Activated T-cell treated with anti-CD3 and anti-CD28 coated beads, Interleukin-2, amount 50 U/mL, for 24 hours (primary cell): ENCODE measurements at regions not wholly inside any gene's neighbourhood (a gene's known extent, or its start where the extent isn't known, plus 50 kb on each side); places are given as distances from the start of the nearest gene placed in this dataset.

Experiments used
- DNase-seq: peaks from one replicate; pipeline ENCODE4 v3.0.0-alpha.2; 2020
- H3K27ac Mint-ChIP-seq: 2 replicates; pipeline ENCODE4 v1.8.0; 2020; ENCODE audit warnings: mild to moderate bottlenecking, mixed read lengths
- H3K27me3 Mint-ChIP-seq: 2 replicates; pipeline ENCODE4 v1.8.0; 2020; ENCODE audit warnings: mixed read lengths
- H3K36me3 Mint-ChIP-seq: 2 replicates; pipeline ENCODE4 v1.8.0; 2020; ENCODE audit warnings: low read depth, mixed read lengths
- H3K4me1 Mint-ChIP-seq: 2 replicates; pipeline ENCODE4 v1.8.0; 2020; ENCODE audit warnings: low read depth, mixed read lengths
- H3K4me3 Mint-ChIP-seq: 2 replicates; pipeline ENCODE4 v1.8.0; 2020; ENCODE audit warnings: mild to moderate bottlenecking, moderate library complexity, mixed read lengths
- H3K9me3 Mint-ChIP-seq: 2 replicates; pipeline ENCODE4 v1.8.0; 2020; ENCODE audit warnings: mixed read lengths

DNA sequence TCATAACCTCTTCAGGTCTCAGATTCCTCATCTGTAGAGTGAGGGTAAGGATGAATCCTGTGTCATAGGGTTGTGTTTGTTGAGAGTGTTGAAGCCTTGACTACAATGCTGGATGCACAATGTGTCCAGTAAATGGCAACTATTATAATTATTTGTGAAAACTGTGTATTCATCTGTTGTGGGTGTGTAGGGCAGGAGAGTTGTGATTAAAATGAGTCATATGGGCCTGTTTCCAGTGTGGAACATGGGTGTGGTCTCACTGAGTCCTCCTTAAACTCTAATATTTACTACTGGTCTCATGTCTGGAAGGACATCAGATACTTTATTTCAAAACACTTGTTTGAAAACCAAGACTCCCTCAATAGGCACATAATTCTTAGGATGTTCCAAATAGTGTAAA, 208.5 kb upstream of the CASK start:
- no peak for DNase-seq
- Mint-ChIP-seq H3K4me3 (no peak overlapping the region), H3K27ac (no peak overlapping the region), H3K36me3 (no peaks in the 10 kb centered on the region), H3K4me1 (peaks cover 32% of the 10 kb centered on the region), H3K27me3 (peaks cover 19% of the 10 kb centered on the region), H3K9me3 (peaks cover under 1% of the 10 kb centered on the region)

DNA sequence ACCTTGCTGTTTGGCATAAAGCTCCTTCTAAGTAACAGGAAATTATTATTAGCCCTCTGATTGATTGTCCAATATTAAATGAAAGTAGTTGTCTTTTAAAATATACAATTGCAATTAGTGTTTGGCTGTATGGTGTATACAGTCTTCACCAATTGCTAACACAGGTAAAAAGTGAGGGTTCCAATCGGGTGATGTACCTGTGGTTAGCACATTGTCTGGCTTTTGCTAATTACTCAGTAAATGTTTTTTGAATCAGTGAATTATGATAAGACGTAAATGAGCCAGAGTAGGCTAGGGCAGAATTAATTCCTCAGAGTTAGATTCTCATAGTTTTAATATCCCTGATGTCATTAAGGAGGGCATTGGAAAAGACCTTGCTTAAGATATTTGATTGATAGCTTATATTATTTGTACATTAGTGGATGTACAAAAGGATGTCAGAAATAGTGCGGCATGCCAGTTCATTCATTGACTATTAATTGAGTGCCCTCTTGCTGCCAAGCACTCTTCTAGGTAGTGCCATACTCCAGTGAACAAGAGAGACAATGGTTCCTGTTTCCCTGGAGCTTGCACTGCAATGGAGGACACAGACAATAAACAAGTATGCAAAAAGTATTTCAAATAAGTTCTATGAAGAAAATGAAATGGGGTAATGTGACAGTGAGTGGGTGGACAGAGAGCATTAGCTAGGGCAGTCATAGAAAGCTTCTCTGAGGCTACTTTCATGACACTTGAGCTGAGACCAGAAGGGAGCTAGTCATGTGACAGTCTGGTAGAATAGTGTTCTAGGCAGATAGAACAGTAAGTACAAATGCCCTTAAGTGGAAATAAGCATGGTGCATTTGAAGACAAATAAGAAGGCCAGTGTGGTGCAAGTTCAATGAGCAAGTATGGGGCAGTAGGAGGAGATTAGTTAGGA, 205.9 kb upstream of the CASK start:
- no peak for DNase-seq
- Mint-ChIP-seq H3K4me3 (no peak overlapping the region), H3K27me3 (peaks cover 21% of the 10 kb centered on the region), H3K27ac (no peak overlapping the region), H3K9me3 (no peaks in the 10 kb centered on the region), H3K36me3 (no peaks in the 10 kb centered on the region), H3K4me1 (peaks cover 40% of the 10 kb centered on the region)

DNA sequence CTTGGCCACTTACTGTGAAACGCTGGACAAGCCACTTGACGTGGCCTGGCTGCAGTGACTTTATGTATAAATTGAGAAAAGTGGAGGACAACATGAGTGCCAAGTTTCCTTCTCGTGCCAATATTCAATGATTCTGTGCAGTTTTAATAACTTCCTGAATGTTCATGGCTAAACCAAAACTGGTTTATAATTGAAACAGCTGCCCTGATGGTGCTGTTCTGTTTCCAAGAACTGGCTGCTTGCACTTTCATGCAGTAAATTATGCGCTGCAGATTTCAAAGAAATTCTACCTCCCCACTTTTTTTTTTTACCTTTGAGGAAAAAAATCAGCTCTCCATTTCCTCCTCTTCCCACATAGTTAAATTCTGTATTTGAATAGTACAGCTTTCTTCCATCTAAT, 205.2 kb upstream of the CASK start:
- H3K4me1 Mint-ChIP-seq: peaks cover 40% of the 10 kb centered on the region
- no peak for DNase-seq
- H3K36me3 Mint-ChIP-seq: no peaks in the 10 kb centered on the region
- no peak overlapping the region for H3K4me3 Mint-ChIP-seq
- H3K9me3 Mint-ChIP-seq: no peaks in the 10 kb centered on the region
- H3K27ac Mint-ChIP-seq: peak overlapping the region; percentile 20
- H3K27me3 Mint-ChIP-seq: peaks cover 21% of the 10 kb centered on the region

DNA sequence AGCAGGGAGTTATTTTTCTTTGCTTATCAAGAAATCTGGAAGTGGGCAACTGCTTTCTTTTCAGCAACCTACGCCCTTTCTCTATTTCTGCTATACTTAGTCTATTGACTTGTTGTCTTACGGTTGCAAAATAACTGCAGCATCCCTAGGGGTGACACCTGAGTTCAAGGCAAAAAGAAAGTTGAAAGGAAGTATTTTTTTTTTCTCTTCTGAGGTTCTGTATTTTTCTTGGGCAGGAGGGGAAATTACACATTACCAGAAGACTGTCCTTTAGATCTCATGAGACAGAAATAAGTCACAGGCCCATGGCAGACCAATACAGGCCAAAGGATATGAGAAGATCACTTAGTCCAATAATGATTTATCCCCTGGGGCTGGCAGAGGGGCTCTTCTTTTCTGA, 204.7 kb upstream of the CASK start:
- Mint-ChIP-seq H3K9me3 (no peaks in the 10 kb centered on the region), H3K27ac (peak overlapping the region; percentile 20), H3K4me3 (no peak overlapping the region), H3K36me3 (no peaks in the 10 kb centered on the region), H3K27me3 (peaks cover 24% of the 10 kb centered on the region), H3K4me1 (peaks cover 40% of the 10 kb centered on the region)
- no peak for DNase-seq

DNA sequence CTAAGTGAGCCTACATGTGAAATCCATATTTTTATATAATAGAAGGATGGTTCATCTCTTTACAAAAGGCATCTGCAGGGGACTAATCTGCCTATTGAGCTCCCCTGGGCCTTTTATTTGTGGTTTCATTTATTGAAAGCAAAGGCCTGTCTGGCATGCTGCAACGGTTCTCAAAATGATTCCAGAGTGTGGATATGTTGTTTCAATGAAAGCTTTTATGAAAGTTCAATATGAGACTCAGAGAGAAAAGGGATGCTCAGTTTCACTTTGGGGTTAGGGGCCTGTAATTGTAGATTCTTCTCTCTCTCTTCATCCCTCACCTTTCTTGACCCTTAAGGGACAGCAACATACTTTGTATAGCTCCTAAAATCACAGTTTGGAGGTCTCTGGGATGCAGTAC, 204.2 kb upstream of the CASK start:
- peak overlapping the region; percentile 14 for H3K27ac Mint-ChIP-seq
- H3K4me3 Mint-ChIP-seq: no peak overlapping the region
- DNase-seq: no peak
- H3K27me3 Mint-ChIP-seq: peaks cover 24% of the 10 kb centered on the region
- no peaks in the 10 kb centered on the region for H3K9me3 Mint-ChIP-seq
- H3K4me1 Mint-ChIP-seq: peaks cover 40% of the 10 kb centered on the region
- no peaks in the 10 kb centered on the region for H3K36me3 Mint-ChIP-seq

DNA sequence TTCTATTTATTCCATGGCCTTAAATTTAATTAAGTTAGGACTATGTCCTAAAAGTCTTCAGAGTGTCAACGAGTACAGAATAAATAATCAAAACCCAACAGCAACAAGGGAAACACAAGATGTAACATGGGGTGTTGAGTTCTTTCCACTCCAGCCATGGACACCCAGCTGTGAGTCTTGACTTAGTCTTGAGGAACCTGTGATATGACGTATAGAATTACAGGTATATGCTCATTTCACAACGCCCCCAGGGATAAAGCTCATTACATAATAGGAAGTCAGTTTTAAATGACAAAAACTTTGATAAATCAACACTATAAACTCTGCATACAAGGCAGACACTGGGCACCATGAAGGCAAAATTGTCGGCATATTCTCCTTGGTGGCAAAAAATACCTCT, 200.0 kb upstream of the CASK start:
- H3K36me3 Mint-ChIP-seq: no peaks in the 10 kb centered on the region
- peaks cover 21% of the 10 kb centered on the region for H3K4me1 Mint-ChIP-seq
- DNase-seq: no peak
- no peaks in the 10 kb centered on the region for H3K9me3 Mint-ChIP-seq
- no peak overlapping the region for H3K4me3 Mint-ChIP-seq
- H3K27ac Mint-ChIP-seq: no peak overlapping the region
- peaks cover 15% of the 10 kb centered on the region for H3K27me3 Mint-ChIP-seq

DNA sequence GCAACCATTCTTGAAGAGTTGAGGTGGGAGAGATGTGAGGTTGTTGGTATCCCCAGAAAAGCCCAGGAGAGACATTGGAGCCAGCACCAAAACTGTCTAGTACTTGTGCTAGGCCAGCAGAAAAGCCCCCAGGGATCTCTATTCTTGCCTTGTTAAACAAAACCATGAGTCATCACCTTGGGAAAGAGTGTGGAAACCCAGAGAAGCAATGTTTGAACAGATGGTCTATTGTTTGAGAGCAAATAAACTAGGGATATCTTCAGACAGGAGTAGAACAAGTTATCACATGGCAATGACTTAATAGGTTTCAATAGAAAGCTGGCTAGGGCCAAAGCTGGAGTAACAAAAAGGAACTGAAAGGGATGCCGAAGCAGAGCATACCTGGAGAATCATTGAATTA, 195.7 kb upstream of the CASK start:
- H3K4me1 Mint-ChIP-seq: no peaks in the 10 kb centered on the region
- H3K27me3 Mint-ChIP-seq: peaks cover 30% of the 10 kb centered on the region
- H3K36me3 Mint-ChIP-seq: no peaks in the 10 kb centered on the region
- DNase-seq: no peak
- H3K4me3 Mint-ChIP-seq: no peak overlapping the region
- H3K9me3 Mint-ChIP-seq: peaks cover 2% of the 10 kb centered on the region
- H3K27ac Mint-ChIP-seq: no peak overlapping the region

DNA sequence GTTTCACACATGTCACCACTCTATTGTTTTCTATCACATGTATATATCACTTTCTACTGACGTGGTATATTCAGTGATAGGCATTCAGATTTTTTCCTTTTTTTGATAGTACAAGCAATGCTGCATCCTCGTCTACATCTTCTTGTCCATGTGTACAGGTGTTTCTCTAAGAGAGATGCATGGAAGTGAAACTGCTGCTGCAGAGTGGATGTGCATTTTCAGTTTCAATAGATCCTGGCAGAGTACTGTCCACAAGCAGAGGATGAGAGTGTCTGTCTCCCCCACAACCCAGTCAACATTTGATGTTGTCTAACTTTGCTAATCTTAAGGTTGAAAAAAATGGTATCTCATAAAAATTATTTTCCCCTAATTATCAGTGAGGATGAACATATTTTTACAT, 194.0 kb upstream of the CASK start:
- no peak for DNase-seq
- H3K9me3 Mint-ChIP-seq: peaks cover 3% of the 10 kb centered on the region
- H3K27ac Mint-ChIP-seq: no peak overlapping the region
- no peaks in the 10 kb centered on the region for H3K36me3 Mint-ChIP-seq
- H3K27me3 Mint-ChIP-seq: peaks cover 38% of the 10 kb centered on the region
- H3K4me3 Mint-ChIP-seq: no peak overlapping the region
- no peaks in the 10 kb centered on the region for H3K4me1 Mint-ChIP-seq

DNA sequence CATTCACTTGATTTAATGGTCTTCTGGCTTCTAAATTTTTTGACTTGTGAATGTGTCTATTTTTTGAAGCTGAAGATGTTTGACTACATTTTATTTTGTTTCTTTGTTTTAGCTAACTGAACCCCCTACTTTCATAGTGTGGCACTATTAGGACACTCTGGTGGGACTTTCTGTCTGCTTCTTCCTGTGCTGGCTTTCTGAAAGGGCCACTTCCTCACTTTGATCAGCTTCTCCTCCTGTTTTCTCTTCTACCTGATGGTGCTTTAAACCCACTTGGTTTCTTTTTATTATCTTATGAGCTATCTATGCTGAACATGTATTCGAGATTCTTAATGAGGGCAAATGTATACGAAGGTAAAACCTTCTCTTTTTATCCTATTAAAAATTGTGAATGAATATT, 186.1 kb upstream of the CASK start:
- Mint-ChIP-seq H3K27ac (no peak overlapping the region), H3K4me1 (peaks cover 35% of the 10 kb centered on the region), H3K27me3 (peaks cover 41% of the 10 kb centered on the region), H3K4me3 (no peak overlapping the region), H3K36me3 (no peaks in the 10 kb centered on the region), H3K9me3 (peaks cover 3% of the 10 kb centered on the region)
- DNase-seq: no peak

DNA sequence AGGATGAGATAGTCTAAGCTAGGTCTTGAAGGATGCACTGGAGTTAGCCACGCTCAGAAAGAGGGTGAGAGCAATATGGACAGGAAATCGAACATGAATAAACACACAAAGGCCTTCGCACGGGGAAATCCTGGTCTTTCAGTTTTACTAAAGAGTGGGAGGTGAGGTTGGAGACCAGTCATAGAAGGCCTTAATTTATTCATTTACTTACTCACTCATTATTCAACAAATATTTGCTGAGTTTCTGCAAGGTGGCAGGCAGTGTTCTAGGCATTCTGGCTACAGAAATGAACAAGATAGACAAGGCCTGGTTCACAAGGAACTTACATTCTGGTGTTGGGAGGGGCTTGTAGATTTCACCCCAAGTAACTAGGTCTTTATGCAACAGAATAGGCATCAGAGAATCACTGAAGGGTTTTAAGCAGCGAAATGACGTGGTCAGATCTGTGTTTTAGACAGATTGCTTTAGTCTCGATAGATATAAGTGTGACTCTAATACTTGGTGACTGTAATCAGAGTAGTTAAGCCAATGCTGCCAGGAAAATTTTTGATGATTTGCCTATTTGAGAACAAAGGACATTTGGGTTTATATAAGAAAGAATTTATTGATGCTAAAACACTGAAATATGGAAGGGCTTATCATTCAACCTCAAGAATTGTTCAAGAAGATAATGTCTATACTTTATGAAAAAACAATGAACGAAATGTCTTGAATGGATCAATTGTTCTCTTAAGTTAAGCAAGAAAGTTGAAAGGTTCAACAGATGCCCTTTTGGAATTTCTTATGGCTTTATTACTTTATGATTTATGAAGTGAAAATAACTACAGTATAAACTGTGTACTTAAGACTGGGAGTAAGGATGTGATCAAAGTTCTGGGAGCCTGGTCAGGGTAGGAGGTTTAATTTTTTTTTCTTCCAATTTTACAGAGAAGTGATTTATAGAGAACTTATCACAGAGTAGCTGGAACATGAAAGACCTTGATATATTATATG, 184.4 kb upstream of the CASK start:
- Mint-ChIP-seq H3K27me3 (peaks cover 45% of the 10 kb centered on the region), H3K36me3 (no peaks in the 10 kb centered on the region), H3K9me3 (no peaks in the 10 kb centered on the region), H3K4me3 (no peak overlapping the region), H3K27ac (peak overlapping the region; percentile 63), H3K4me1 (peaks cover 40% of the 10 kb centered on the region)
- no peak for DNase-seq

DNA sequence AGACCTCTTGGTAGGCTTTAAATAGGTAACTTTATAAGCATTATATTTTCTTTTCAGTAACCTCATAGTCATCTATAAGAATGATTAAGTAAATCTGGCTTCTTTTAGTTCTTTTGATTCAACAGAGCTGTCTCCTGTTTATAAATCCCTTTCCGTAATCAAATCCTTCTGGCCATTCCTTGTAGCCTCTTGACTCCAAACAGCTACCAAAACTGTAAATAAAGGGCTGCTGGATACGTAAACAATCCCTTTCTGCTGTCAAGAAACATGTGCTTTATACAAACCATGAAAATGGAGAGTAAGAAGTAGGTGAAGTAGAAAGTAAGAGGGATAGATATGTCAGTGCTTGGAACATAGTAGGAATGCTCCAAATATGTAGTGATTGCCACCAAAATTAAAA, 183.2 kb upstream of the CASK start:
- H3K27ac Mint-ChIP-seq: no peak overlapping the region

DNA sequence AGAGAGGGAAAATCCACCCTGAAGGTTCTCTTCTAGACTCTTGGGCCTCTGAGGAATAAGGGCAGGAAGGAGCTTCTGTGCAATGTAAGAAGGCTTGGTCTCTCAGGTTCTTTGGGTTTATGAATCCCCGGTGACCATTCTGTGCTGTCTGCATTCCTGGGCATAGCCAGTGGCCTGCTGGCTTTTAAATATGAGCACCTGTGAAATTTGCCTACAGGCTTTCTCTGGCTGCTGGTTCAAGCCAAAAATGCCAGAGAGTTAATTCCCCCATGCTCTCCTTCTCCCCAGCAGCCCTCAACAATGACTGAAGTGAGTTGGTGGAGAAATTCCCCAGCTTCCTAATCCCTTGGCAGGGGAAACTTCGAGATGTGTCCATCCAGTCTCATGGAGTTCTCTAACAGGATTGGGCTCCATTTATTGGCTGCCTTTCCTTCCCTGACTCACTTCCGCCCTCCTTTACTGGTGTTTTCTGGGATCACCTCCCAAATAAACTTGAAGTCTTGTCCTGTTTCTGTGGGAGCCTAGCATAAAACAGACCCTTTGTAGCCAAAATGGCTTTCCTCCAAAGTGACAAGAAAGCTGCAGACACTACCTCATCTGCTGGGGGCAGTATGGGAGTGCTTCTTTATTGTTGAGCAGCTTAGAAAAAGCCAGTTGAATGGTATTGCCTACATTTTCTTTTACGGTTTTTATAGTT, 179.4 kb upstream of the CASK start:
- no peaks in the 10 kb centered on the region for H3K36me3 Mint-ChIP-seq
- no peak overlapping the region for H3K27ac Mint-ChIP-seq
- peaks cover 49% of the 10 kb centered on the region for H3K27me3 Mint-ChIP-seq

More for the DNA sequence above, 183.2 kb upstream of the CASK start:
- Mint-ChIP-seq H3K27me3 (peaks cover 47% of the 10 kb centered on the region), H3K4me3 (no peak overlapping the region), H3K9me3 (no peaks in the 10 kb centered on the region), H3K4me1 (peaks cover 40% of the 10 kb centered on the region), H3K36me3 (no peaks in the 10 kb centered on the region)
- no peak for DNase-seq

DNA sequence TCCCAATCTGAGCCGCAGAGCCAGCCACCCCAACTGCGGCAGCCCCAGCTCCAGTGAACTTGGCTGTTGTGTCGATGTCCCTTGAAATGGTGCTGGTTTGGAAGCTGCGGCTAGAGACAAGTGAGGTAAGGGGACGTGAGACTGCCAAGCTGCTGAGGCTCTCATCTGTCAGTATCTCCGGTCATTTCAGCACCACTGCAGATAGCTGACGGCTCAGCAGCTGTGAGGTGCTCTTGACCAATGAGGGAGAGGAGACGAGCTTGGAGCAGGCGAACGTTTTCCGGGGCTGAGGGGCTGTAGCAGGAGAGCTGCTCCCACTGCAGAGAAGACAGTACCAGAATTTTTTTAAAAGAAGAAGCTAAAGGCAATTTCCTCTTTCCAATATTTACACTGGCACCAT, 175.5 kb upstream of the CASK start:
- H3K36me3 Mint-ChIP-seq: no peaks in the 10 kb centered on the region
- no peak overlapping the region for H3K4me3 Mint-ChIP-seq
- no peak for DNase-seq
- no peaks in the 10 kb centered on the region for H3K9me3 Mint-ChIP-seq
- H3K27me3 Mint-ChIP-seq: peaks cover 64% of the 10 kb centered on the region
- H3K4me1 Mint-ChIP-seq: peaks cover 9% of the 10 kb centered on the region
- no peak overlapping the region for H3K27ac Mint-ChIP-seq

More for the DNA sequence above, 179.4 kb upstream of the CASK start:
- Mint-ChIP-seq H3K4me1 (peaks cover 19% of the 10 kb centered on the region), H3K9me3 (no peaks in the 10 kb centered on the region), H3K4me3 (no peak overlapping the region)
- no peak for DNase-seq

DNA sequence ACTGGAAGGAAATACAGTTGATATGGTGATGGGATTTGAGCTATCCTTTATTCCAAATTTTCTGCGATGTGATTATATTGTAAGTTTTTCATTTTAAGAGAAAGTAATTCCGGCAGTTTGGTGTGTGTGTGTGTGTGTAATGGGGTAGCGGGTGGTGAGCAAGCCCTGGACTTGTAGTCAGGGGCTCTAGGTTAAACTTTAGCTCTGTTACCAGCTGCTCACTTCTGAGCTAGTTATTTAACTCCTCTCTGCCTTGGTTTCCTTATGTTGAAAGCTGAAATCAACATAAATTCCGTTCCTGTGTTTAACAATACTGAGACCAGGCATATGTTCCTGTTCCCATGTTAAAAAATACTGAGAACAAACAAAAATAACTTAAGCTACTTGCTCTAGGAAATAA, 174.1 kb upstream of the CASK start:
- DNase-seq: no peak

More for the DNA sequence above, 174.1 kb upstream of the CASK start:
- Mint-ChIP-seq H3K4me1 (peaks cover 11% of the 10 kb centered on the region), H3K4me3 (no peak overlapping the region), H3K27ac (no peak overlapping the region), H3K27me3 (peaks cover 53% of the 10 kb centered on the region), H3K9me3 (no peaks in the 10 kb centered on the region), H3K36me3 (no peaks in the 10 kb centered on the region)
